ENCODE measurements at regions not wholly inside any gene's neighbourhood (a gene's known extent, or its start where the extent isn't known, plus 50 kb on each side); places are given as distances from the start of the nearest gene placed in this dataset.

DNA sequence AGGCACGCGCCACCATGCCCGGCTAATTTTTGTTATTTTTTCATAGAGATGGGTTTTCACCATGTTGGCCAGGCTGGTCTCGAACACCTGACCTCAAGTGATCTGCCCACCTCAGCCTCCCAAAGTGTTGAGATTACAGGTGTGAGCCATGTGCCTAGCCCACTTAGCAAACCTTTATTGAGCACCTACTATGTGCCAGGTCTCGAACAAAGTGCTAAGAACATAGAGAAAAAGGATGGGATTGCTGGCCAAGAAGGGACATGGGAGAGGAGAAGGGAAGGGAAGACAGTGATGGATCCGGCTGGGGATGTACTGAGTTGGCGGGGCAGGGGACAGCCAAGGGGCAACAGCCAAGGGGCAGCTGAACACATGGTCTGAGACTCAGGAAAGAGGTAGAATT is 55.6 kb upstream of the RPL11 start:
- Histone ChIP-seq H3K79me2 (ENCODE audit: insufficient read depth, low read length) (no peaks in the 10 kb centered on the region), H3K27me3 (ENCODE audit: low read length) (no peaks in the 10 kb centered on the region), H2AFZ (ENCODE audit: low read depth, low read length, severe bottlenecking) (no peak overlapping the region), H4K20me1 (ENCODE audit: low read depth, low read length) (no peaks in the 10 kb centered on the region), H3K27ac (ENCODE audit: low read depth, low read length) (no peak overlapping the region), H3K4me2 (ENCODE audit: low read depth, low read length, poor library complexity, severe bottlenecking) (no peak overlapping the region), H3K36me3 (ENCODE audit: low read length) (no peaks in the 10 kb centered on the region), H3K4me3 (ENCODE audit: insufficient read depth, low read length, poor library complexity, severe bottlenecking) (no peak overlapping the region), H3K9me3 (ENCODE audit: insufficient read depth, low read length) (no peaks in the 10 kb centered on the region), H3K9me2 (replicated peaks; ENCODE audit: insufficient read depth, low read length) (no peaks in the 10 kb centered on the region), H3F3A (ENCODE audit: insufficient read depth) (0 out of 2 replicates have a peak, but pooled peaks cover 6% of the 10 kb centered on the region), H3K9ac (ENCODE audit: low read length) (no peak overlapping the region)
- no peak for TF ChIP-seq CTCF (IDR thresholded peaks at IDR 0.05; ENCODE audit: insufficient read depth, low read length, poor library complexity, severe bottlenecking)
- no peak for TF ChIP-seq EZH2phosphoT487 (conservative IDR thresholded peaks at IDR 0.05; ENCODE audit: low read length)

GRCh38 chr1:23634840-23635651 is 56.6 kb upstream of the RPL11 start:
- Histone ChIP-seq H3K9me2 (replicated peaks; ENCODE audit: insufficient read depth, low read length) (no peaks in the 10 kb centered on the region), H3K4me2 (ENCODE audit: low read depth, low read length, poor library complexity, severe bottlenecking) (peak overlapping the region; percentile 33), H3K79me2 (ENCODE audit: insufficient read depth, low read length) (no peaks in the 10 kb centered on the region), H3K9me3 (ENCODE audit: insufficient read depth, low read length) (no peaks in the 10 kb centered on the region), H3K4me3 (ENCODE audit: insufficient read depth, low read length, poor library complexity, severe bottlenecking) (no peak overlapping the region), H3K9ac (ENCODE audit: low read length) (no peak overlapping the region; the same call in 1 of the 2 replicates), H3K36me3 (ENCODE audit: low read length) (no peaks in the 10 kb centered on the region), H4K20me1 (ENCODE audit: low read depth, low read length) (no peaks in the 10 kb centered on the region), H3F3A (ENCODE audit: insufficient read depth) (0 out of 2 replicates have a peak, but pooled peaks cover 6% of the 10 kb centered on the region), H3K27ac (ENCODE audit: low read depth, low read length) (no peak overlapping the region), H3K27me3 (ENCODE audit: low read length) (no peaks in the 10 kb centered on the region), H2AFZ (ENCODE audit: low read depth, low read length, severe bottlenecking) (no peak overlapping the region)
- peak; percentile 73 for TF ChIP-seq CTCF (IDR thresholded peaks at IDR 0.05; ENCODE audit: insufficient read depth, low read length, poor library complexity, severe bottlenecking)
- no peak for TF ChIP-seq EZH2phosphoT487 (conservative IDR thresholded peaks at IDR 0.05; ENCODE audit: low read length)

DNA sequence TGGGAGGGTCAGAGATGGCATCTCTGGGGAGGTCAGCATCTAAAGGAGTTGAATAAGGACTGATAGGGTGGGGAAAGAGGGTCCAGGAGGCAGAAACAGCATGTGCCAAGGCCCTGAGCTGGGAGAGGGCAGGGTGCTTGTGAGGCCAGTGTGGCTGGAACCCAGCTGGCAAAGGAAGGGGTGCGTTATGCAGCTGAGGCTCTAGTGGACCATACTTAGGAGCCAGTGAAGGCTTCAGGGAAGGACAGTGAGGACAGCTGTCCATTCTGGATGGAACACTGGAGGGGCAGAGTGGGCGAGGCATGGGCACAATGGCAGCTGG is 57.1 kb upstream of the RPL11 start:
- Histone ChIP-seq H3F3A (ENCODE audit: insufficient read depth) (0 out of 2 replicates have a peak, but pooled peaks cover 6% of the 10 kb centered on the region), H3K9ac (ENCODE audit: low read length) (no peak overlapping the region), H3K36me3 (ENCODE audit: low read length) (no peaks in the 10 kb centered on the region), H4K20me1 (ENCODE audit: low read depth, low read length) (no peaks in the 10 kb centered on the region), H3K27ac (ENCODE audit: low read depth, low read length) (no peak overlapping the region), H3K9me3 (ENCODE audit: insufficient read depth, low read length) (no peaks in the 10 kb centered on the region), H3K9me2 (replicated peaks; ENCODE audit: insufficient read depth, low read length) (no peaks in the 10 kb centered on the region), H3K27me3 (ENCODE audit: low read length) (no peaks in the 10 kb centered on the region), H2AFZ (ENCODE audit: low read depth, low read length, severe bottlenecking) (no peak overlapping the region), H3K79me2 (ENCODE audit: insufficient read depth, low read length) (no peaks in the 10 kb centered on the region), H3K4me3 (ENCODE audit: insufficient read depth, low read length, poor library complexity, severe bottlenecking) (no peak overlapping the region), H3K4me2 (ENCODE audit: low read depth, low read length, poor library complexity, severe bottlenecking) (no peak overlapping the region)
- no peak for TF ChIP-seq EZH2phosphoT487 (conservative IDR thresholded peaks at IDR 0.05; ENCODE audit: low read length)
- TF ChIP-seq CTCF (IDR thresholded peaks at IDR 0.05; ENCODE audit: insufficient read depth, low read length, poor library complexity, severe bottlenecking), result no peak

Measured in SU-DHL-6 (cell line).